ENCODE measurements at regions not wholly inside any gene's neighbourhood (a gene's known extent, or its start where the extent isn't known, plus 50 kb on each side); places are given as distances from the start of the nearest gene placed in this dataset.

- no peak for DNase-seq (ENCODE audit: low read depth)
- no peak for TF ChIP-seq CTCF (IDR thresholded peaks at IDR 0.05; ENCODE audit: insufficient read depth, low read depth, low read length)
- no peak overlapping the region for H3K4me3 ChIP-seq (ENCODE audit: low read depth, low read length)
These were observed 862.1 kb upstream of the CELF4 start for GRCh38 chr18:38427736-38428135.

- H3K4me3 ChIP-seq (ENCODE audit: low read depth, low read length), result no peak overlapping the region
- DNase-seq (ENCODE audit: low read depth), result no peak
- TF ChIP-seq CTCF (IDR thresholded peaks at IDR 0.05; ENCODE audit: insufficient read depth, low read depth, low read length), result no peak
These were observed 861.6 kb upstream of the CELF4 start for GRCh38 chr18:38427234-38427633.

GRCh38 chr18:38421872-38422615 lies 856.4 kb upstream of the CELF4 start:
- DNase-seq (ENCODE audit: low read depth), result no peak
- TF ChIP-seq CTCF (IDR thresholded peaks at IDR 0.05; ENCODE audit: insufficient read depth, low read depth, low read length), result no peak
- no peak overlapping the region for H3K4me3 ChIP-seq (ENCODE audit: low read depth, low read length)

- no peak for DNase-seq (ENCODE audit: low read depth)
- H3K4me3 ChIP-seq (ENCODE audit: low read depth, low read length), result no peak overlapping the region
- TF ChIP-seq CTCF (IDR thresholded peaks at IDR 0.05; ENCODE audit: insufficient read depth, low read depth, low read length), result no peak
These were observed 855.4 kb upstream of the CELF4 start for GRCh38 chr18:38421021-38421420.

- no peak overlapping the region for H3K4me3 ChIP-seq (ENCODE audit: low read depth, low read length)
- DNase-seq (ENCODE audit: low read depth), result no peak
- TF ChIP-seq CTCF (IDR thresholded peaks at IDR 0.05; ENCODE audit: insufficient read depth, low read depth, low read length), result no peak
These were observed 855.0 kb upstream of the CELF4 start for GRCh38 chr18:38420611-38421010.

- no peak for TF ChIP-seq CTCF (IDR thresholded peaks at IDR 0.05; ENCODE audit: insufficient read depth, low read depth, low read length)
- DNase-seq (ENCODE audit: low read depth), result no peak
These were observed 850.2 kb upstream of the CELF4 start for GRCh38 chr18:38415811-38416210.

GRCh38 chr18:38413193-38413592 lies 847.6 kb upstream of the CELF4 start:
- no peak for DNase-seq (ENCODE audit: low read depth)
- no peak for TF ChIP-seq CTCF (IDR thresholded peaks at IDR 0.05; ENCODE audit: insufficient read depth, low read depth, low read length)
- H3K4me3 ChIP-seq (ENCODE audit: low read depth, low read length), result no peak overlapping the region

More at GRCh38 chr18:38415811-38416210, 850.2 kb upstream of the CELF4 start:
- no peak overlapping the region for H3K4me3 ChIP-seq (ENCODE audit: low read depth, low read length)

Data from fibroblast of villous mesenchyme (primary cell).